Heart left ventricle (tissue), 13 donors: ENCODE measurements at regions not wholly inside any gene's neighbourhood (a gene's known extent, or its start where the extent isn't known, plus 50 kb on each side); places are given as distances from the start of the nearest gene placed in this dataset.

Source experiments
- POLR2A ChIP-seq, 2 donors: fragments of 450-650 bp; IDR thresholded peaks; one replicate each; pipeline ENCODE4 v1.6.1; 2017; ENCODE audit warnings: antibody characterized with exemption in 2 of 2, mild to moderate bottlenecking in 2 of 2, moderate library complexity in 2 of 2
- TF ChIP-seq, protein P1 (sequence below), 12 donors: fragments of 200-600 bp; sonication (generic) in 4 of 12; IDR thresholded peaks; one replicate each; pipeline versions ENCODE4 v1.5.0 to v1.8.0; 2018 to 2022; ENCODE audit warnings: antibody characterized with exemption in 12 of 12, mild to moderate bottlenecking in 5 of 12
- donor health status: ischemic (EF 13 %, LVEDD 7.1; RV severe dilation, severe dysfunction).
- donor health status: DM: no; HTN: yes; CAD: no.
- donor health status: DM: no; HTN: no; CAD: no.
- donor health status: ischemic (EF 25% LVEDD 6.9; RV normal size, moderate dysfunction).
- donor health status: ischemic (EF 25% LVEDD 5.7; RV mildly dilated, moderate dysfunction).
- donor health status: ischemic (EF 35%, LVEDD 5.7; RV mildly dilated, moderate dysfunction).
- donor health status: nonischemic (EF 11% LVEDD 7.7; RV severe dilation, severe dysfunction).
- donor health status: DM: yes; HTN: yes; CAD: no.
- donor health status: PGD.
- donor health status: ischemic (EF 29% LVEDD 5.4; RV normal size, mild dysfunction).
- donor health status: nonischemic (EF 23%, LVEDD 6.1; RV moderate dilation, normal function).

DNA sequence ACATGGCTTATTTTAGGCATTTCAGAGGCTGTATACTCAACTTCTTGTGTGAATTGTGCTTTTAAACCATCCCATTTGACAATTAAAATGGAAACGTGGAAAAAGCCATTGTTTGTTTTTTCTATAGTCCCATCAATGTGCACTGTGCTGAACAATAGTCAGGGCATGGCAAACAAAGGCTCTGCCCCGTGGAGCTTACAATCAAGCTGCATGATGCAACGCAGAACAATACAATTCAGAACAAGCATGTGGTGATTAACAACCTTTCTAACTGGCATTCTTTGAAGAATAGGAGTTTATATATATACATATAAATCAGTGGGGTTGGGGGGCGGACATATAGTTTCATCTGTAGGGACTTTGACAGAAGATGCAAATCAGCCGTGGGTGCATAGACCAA is 2125.4 kb upstream of the WWC1 start:
- TF ChIP-seq, protein P1, sequence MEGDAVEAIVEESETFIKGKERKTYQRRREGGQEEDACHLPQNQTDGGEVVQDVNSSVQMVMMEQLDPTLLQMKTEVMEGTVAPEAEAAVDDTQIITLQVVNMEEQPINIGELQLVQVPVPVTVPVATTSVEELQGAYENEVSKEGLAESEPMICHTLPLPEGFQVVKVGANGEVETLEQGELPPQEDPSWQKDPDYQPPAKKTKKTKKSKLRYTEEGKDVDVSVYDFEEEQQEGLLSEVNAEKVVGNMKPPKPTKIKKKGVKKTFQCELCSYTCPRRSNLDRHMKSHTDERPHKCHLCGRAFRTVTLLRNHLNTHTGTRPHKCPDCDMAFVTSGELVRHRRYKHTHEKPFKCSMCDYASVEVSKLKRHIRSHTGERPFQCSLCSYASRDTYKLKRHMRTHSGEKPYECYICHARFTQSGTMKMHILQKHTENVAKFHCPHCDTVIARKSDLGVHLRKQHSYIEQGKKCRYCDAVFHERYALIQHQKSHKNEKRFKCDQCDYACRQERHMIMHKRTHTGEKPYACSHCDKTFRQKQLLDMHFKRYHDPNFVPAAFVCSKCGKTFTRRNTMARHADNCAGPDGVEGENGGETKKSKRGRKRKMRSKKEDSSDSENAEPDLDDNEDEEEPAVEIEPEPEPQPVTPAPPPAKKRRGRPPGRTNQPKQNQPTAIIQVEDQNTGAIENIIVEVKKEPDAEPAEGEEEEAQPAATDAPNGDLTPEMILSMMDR (IDR thresholded peaks at IDR 0.05), result no peak
- TF ChIP-seq POLR2A (IDR thresholded peaks at IDR 0.05), result no peak
